Stimulated activated CD4-positive, alpha-beta T cell treated with anti-CD3 and anti-CD28 coated beads, Interleukin-1b, Interleukin-23, amount 100 ng/mL, for 48 hours (primary cell): ENCODE measurements at regions not wholly inside any gene's neighbourhood (a gene's known extent, or its start where the extent isn't known, plus 50 kb on each side); places are given as distances from the start of the nearest gene placed in this dataset.
A peak's percentile ranks its signal among the peaks of the same experiment; 100 is the strongest.

Experiments
- DNase-seq: peaks from one replicate; pipeline ENCODE4 v3.0.0-alpha.2; 2020

- no peak for DNase-seq
Observed at GRCh38 chr10:69684020-69684980, 54.3 kb downstream of the FAM241B start.

GRCh38 chr10:69684981-69685353 lies 54.9 kb downstream of the FAM241B start:
- DNase-seq, result no peak

GRCh38 chr10:69685426-69685801 lies 55.4 kb downstream of the FAM241B start:
- no peak for DNase-seq

- DNase-seq, result no peak
Observed at GRCh38 chr10:69685802-69686585, 55.9 kb downstream of the FAM241B start.

- DNase-seq, result no peak
Observed at GRCh38 chr10:69686866-69687265, 56.8 kb downstream of the FAM241B start.

- DNase-seq, result no peak
Observed at GRCh38 chr10:69687426-69687825, 57.4 kb downstream of the FAM241B start.

- DNase-seq, result no peak
Observed at GRCh38 chr10:69692267-69692666, 62.2 kb downstream of the FAM241B start.

GRCh38 chr10:69692891-69693290 lies 62.8 kb downstream of the FAM241B start:
- no peak for DNase-seq

GRCh38 chr10:69693886-69694285 lies 63.8 kb downstream of the FAM241B start:
- DNase-seq, result no peak

GRCh38 chr10:69696073-69696731 lies 66.2 kb downstream of the FAM241B start:
- DNase-seq, result peak; percentile 8

GRCh38 chr10:69697006-69697405 lies 67.0 kb downstream of the FAM241B start:
- DNase-seq, result no peak

- no peak for DNase-seq
Observed at GRCh38 chr10:69703256-69703655, 73.2 kb downstream of the FAM241B start.

GRCh38 chr10:69703766-69704630 lies 74.0 kb downstream of the FAM241B start:
- no peak for DNase-seq

GRCh38 chr10:69709366-69709941 lies 79.4 kb downstream of the FAM241B start:
- no peak for DNase-seq

GRCh38 chr10:69710008-69710888 lies 80.2 kb downstream of the FAM241B start:
- no peak for DNase-seq

GRCh38 chr10:69712342-69712741 lies 82.3 kb downstream of the FAM241B start:
- DNase-seq, result no peak

GRCh38 chr10:69714572-69714971 lies 84.5 kb downstream of the FAM241B start:
- no peak for DNase-seq

GRCh38 chr10:69715156-69715898 lies 85.3 kb downstream of the FAM241B start:
- no peak for DNase-seq

GRCh38 chr10:69715899-69716606 lies 85.7 kb upstream of the COL13A1 start:
- no peak for DNase-seq
